PFSK-1 (cell line): ENCODE measurements at regions not wholly inside any gene's neighbourhood (a gene's known extent, or its start where the extent isn't known, plus 50 kb on each side); places are given as distances from the start of the nearest gene placed in this dataset.

ENCODE experiments used
- FOXP2 ChIP-seq: optimal IDR thresholded peaks from 2 replicates; pipeline ENCODE3; 2011; ENCODE audit warnings: borderline replicate concordance, control low read depth, inconsistent platforms; ENCODE audit not compliant: insufficient read depth; ENCODE audit errors: extremely low read length, extremely low read depth
- POLR2AphosphoS5 ChIP-seq: IDR thresholded peaks from 2 replicates; pipeline ENCODE4 v1.6.1; 2012; ENCODE audit warnings: low read depth, mild to moderate bottlenecking, control low read depth, low read length, moderate library complexity
- SIN3A ChIP-seq: IDR thresholded peaks from 2 replicates; pipeline ENCODE4 v1.6.1; 2012; ENCODE audit warnings: mild to moderate bottlenecking, low read length, moderate library complexity, borderline replicate concordance; ENCODE audit not compliant: insufficient read depth
- TAF1 ChIP-seq: IDR thresholded peaks from 2 replicates; pipeline ENCODE4 v1.6.1; 2012; ENCODE audit warnings: low read length, control low read depth, borderline replicate concordance; ENCODE audit not compliant: insufficient read depth
- TF ChIP-seq, protein P1 (sequence below), 2 experiments: IDR thresholded peaks; 2 replicates each; pipeline versions ENCODE4 v1.6.1 to v1.8.0; 2011 to 2012; ENCODE audit warnings: low read depth in 2 of 2, low read length in 2 of 2, control low read depth in 1 of 2, inconsistent platforms in 1 of 2, mild to moderate bottlenecking in 1 of 2, moderate library complexity in 1 of 2; ENCODE audit not compliant: insufficient read depth in 1 of 2

DNA sequence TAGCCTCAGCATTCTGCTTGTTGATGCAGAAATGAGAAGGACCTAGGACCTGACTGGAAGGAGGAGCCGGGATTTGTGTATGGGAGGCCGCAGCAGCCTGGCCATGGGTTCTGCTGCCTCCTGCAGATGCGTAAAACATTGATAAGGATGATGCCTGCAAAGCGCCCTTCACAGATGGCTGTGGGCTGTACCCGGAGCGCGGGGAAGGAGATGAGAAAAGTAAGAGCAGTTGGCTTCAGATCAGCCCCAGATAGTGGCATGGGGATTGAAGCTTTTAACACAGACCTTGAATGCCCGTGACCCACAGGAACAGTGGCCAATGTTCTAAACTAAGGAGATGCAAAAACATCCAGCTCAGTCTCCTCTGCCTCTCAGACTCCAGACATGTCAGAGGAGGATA lies 136.4 kb upstream of the KCNG1 start:
- TF ChIP-seq FOXP2 (no peak), TAF1 (no peak), POLR2AphosphoS5 (no peak), SIN3A (no peak)
- TF ChIP-seq, protein P1, sequence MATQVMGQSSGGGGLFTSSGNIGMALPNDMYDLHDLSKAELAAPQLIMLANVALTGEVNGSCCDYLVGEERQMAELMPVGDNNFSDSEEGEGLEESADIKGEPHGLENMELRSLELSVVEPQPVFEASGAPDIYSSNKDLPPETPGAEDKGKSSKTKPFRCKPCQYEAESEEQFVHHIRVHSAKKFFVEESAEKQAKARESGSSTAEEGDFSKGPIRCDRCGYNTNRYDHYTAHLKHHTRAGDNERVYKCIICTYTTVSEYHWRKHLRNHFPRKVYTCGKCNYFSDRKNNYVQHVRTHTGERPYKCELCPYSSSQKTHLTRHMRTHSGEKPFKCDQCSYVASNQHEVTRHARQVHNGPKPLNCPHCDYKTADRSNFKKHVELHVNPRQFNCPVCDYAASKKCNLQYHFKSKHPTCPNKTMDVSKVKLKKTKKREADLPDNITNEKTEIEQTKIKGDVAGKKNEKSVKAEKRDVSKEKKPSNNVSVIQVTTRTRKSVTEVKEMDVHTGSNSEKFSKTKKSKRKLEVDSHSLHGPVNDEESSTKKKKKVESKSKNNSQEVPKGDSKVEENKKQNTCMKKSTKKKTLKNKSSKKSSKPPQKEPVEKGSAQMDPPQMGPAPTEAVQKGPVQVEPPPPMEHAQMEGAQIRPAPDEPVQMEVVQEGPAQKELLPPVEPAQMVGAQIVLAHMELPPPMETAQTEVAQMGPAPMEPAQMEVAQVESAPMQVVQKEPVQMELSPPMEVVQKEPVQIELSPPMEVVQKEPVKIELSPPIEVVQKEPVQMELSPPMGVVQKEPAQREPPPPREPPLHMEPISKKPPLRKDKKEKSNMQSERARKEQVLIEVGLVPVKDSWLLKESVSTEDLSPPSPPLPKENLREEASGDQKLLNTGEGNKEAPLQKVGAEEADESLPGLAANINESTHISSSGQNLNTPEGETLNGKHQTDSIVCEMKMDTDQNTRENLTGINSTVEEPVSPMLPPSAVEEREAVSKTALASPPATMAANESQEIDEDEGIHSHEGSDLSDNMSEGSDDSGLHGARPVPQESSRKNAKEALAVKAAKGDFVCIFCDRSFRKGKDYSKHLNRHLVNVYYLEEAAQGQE (IDR thresholded peaks at IDR 0.05; ENCODE audit: insufficient read depth in 1 of 2, low read depth in 2 of 2, low read length in 2 of 2): no peak

DNA sequence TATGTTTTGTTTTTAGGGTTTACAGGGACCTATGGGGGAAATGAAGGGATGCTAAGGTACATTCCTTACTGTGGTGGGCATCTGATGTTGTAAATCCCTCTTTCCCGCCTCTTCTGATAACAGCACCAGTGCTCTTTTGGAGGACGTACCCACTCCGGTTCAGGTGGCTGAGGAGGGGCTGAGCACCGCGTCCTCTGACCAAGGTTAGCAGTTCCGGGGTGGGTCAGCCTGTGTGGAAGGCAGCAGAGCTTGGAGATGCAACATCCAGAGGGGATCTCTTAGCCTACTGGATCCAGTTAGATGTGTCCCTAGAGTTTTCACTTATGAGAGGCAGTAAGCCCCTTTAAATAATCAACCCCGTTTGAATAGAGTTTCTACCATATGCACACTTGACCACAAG lies 135.3 kb upstream of the KCNG1 start:
- TF ChIP-seq TAF1: no peak
- TF ChIP-seq FOXP2: no peak
- TF ChIP-seq SIN3A: no peak
- TF ChIP-seq POLR2AphosphoS5: no peak
- TF ChIP-seq, protein P1 (IDR thresholded peaks at IDR 0.05; ENCODE audit: insufficient read depth in 1 of 2, low read depth in 2 of 2, low read length in 2 of 2): no peak

DNA sequence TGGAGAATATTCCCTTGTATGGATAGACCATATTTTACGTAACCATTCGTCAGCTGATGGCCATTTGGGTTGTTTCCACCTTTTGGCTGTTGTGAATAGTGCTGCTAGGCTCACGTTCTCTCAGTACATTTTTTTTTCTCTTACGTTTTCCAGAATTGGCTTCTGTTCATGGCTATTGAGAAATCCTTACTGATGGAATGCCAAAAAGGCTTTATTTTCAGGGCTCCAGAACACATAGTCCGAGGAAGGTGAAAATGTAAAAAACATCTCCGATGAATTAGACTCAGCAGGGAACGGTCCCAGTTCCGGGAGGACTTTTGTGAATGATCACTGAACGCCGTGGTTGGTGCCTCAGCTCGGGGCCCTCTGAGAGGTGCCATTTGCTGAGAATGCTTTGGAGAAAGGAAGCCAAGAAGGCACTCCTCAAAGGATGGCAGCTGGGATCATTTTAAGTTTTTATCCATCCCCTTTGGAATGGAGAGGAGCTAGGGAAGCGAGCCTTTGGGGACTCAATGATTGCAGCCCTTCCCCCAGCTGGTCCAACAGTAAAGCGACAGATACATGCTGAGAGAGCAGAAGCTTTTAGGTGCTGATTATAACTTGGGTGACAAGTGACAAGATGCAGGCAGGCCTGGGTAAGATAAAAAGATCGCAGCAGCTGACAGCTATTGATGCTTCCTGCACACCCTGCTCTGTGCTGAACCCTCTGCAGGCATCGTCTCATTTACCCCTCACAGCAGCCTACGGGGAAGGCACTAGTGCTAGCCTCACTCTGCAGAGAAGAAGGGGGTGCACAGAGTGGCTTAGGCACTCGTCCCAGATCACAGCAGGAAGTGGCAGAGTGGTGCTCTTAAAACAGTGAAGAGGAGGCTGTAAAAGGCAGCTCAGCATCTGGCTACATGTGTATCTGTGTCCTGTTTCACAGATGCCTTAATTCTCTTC lies 133.4 kb upstream of the KCNG1 start:
- TF ChIP-seq FOXP2: no peak
- no peak for TF ChIP-seq POLR2AphosphoS5
- no peak for TF ChIP-seq TAF1
- TF ChIP-seq, protein P1 (IDR thresholded peaks at IDR 0.05; ENCODE audit: insufficient read depth in 1 of 2, low read depth in 2 of 2, low read length in 2 of 2): no peak
- TF ChIP-seq SIN3A: no peak

DNA sequence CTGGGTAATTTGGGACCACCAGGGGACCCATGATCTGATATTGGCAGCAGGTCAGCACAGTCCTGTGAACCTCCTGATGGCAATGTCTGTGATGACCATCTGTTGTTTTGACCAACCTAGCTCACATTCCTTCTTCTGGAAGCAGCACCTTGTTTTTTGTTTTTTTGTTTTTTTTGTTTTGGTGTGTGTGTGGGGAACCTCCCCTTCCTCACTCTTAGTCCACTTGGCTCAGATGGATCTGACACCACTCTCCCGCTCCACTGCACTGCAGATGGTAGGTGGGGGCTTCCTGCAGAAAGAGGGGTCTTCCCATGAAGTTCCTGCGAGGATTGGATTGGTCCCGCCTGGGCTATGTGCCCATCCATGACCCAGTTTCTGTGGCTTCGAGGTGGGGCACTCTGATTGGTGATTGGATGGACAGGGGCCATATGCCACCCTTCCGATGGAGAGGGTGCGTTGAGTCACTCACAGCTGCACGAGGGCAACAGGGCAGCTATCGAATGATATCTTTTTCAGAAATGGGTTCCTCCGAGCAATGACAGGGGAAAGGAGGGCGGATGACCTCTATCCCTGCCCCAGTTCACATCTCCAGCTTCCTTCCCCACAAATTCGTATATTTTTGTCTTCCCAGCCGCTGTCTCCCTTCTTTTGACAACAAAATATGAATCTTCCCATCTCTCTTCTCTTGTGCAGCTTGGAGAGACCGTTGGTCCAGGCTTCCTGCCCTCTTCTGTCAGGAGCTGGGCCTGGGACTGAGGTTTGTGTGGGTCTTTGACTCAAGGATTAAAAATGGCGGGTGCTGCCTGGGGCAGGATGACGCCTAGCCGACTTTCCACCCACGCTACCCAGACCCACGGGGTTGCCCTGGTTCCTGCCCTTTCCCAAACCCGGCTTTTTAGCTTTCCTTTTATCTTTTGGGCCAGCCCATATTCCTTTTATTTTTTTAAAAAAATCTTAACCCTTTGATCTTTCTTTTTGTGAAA lies 132.1 kb upstream of the KCNG1 start:
- no peak for TF ChIP-seq POLR2AphosphoS5

DNA sequence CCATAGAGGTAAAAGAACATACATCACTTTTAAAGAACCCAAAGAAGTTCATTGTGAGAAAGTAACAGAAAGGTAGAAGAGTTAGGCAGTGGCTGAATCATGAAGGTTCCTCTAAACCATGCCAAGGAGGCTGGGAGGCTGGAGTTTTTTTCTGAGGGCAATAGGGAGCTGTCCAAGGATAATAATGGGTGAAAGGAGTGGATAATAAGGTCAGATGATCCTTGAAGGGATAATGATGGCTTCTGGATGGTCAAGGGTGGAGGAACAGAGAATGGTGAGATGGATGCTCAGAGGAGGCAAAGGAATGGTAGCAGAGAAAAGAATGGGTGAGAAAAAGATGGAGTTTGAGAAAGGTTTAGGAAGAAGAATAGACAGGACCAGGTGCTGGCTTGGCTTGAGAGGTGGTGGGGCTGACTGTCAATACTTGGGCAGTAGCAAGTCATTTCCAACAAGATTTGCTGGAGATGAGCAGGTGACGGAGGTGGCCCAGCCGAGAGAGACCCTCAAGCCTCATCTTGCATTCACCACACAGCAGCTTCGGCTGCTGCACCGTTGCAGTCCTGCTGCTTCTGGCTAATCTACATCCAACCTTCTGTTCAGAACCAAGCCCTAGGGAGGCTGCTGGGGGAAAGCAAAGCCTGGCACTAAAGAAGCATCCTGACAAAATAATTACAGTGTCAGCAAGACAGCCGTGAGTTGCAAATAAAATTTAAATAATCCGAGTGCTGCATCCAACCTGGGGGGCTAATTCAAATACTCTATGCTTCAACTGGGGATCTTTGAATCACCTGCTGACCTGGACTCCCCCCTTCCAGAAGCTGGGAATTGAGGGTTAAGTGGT lies 131.2 kb upstream of the KCNG1 start:
- TF ChIP-seq POLR2AphosphoS5 (no peak), SIN3A (no peak), TAF1 (no peak), FOXP2 (no peak)
- TF ChIP-seq, protein P1 (IDR thresholded peaks at IDR 0.05; ENCODE audit: insufficient read depth in 1 of 2, low read depth in 2 of 2, low read length in 2 of 2): no peak
